ENCODE measurements at regions not wholly inside any gene's neighbourhood (a gene's known extent, or its start where the extent isn't known, plus 50 kb on each side); places are given as distances from the start of the nearest gene placed in this dataset.

- 86 to 89% methylated on average over 6 of the region's 6 CpGs for WGBS, 2 donors
- intact Hi-C loops (cut with DNase I), result no loop called here
Measured at GRCh38 chr14:98184457-98184856, 1087.5 kb downstream of the BCL11B start.

GRCh38 chr14:98185036-98185435 lies 1087.0 kb downstream of the BCL11B start:
- 41 to 59% methylated on average over 8 of the region's 8 CpGs for WGBS, 2 donors
- H3K27me3 ChIP-seq, result peaks cover 3% of the 10 kb centered on the region
- no peaks in the 10 kb centered on the region for H3K4me1 ChIP-seq
- H3K4me3 ChIP-seq (replicated peaks in 1 of 3), result no peak overlapping the region
- intact Hi-C loops (cut with DNase I), result no loop called here
- DNase-seq, result no peak
- H3K27ac ChIP-seq, result no peak overlapping the region
- TF ChIP-seq POLR2A (IDR thresholded peaks at IDR 0.05), result no peak
- TF ChIP-seq CTCF (IDR thresholded peaks at IDR 0.05), result no peak
- no peaks in the 10 kb centered on the region for H3K9me3 ChIP-seq
- H3K36me3 ChIP-seq, result no peaks in the 10 kb centered on the region

More at GRCh38 chr14:98184457-98184856, 1087.5 kb downstream of the BCL11B start:
- Histone ChIP-seq H3K27ac (no peak overlapping the region), H3K36me3 (no peaks in the 10 kb centered on the region), H3K9me3 (no peaks in the 10 kb centered on the region), H3K4me3 (replicated peaks in 1 of 3) (no peak overlapping the region), H3K27me3 (peaks cover 3% of the 10 kb centered on the region), H3K4me1 (no peaks in the 10 kb centered on the region)
- TF ChIP-seq CTCF (IDR thresholded peaks at IDR 0.05), result no peak
- no peak for TF ChIP-seq POLR2A (IDR thresholded peaks at IDR 0.05)
- no peak for DNase-seq

GRCh38 chr14:98186140-98186539 lies 1085.9 kb downstream of the BCL11B start:
- Histone ChIP-seq H3K36me3 (no peaks in the 10 kb centered on the region), H3K27ac (no peak overlapping the region), H3K4me3 (replicated peaks in 1 of 3) (no peak overlapping the region), H3K9me3 (no peaks in the 10 kb centered on the region), H3K27me3 (peaks cover 3% of the 10 kb centered on the region), H3K4me1 (no peaks in the 10 kb centered on the region)
- TF ChIP-seq CTCF (IDR thresholded peaks at IDR 0.05) (no peak), POLR2A (IDR thresholded peaks at IDR 0.05) (no peak)
- DNase-seq, result no peak
- intact Hi-C loops (cut with DNase I), result no loop called here
- 76 to 81% methylated on average over 3 of the region's 3 CpGs for WGBS, 2 donors

- intact Hi-C loops (cut with DNase I), result no loop called here
- no peaks in the 10 kb centered on the region for H3K36me3 ChIP-seq
- no peak overlapping the region for H3K27ac ChIP-seq
- DNase-seq, result no peak
- 75 to 87% methylated on average over 2 of the region's 2 CpGs for WGBS, 2 donors
- no peaks in the 10 kb centered on the region for H3K9me3 ChIP-seq
- H3K4me1 ChIP-seq, result no peaks in the 10 kb centered on the region
- TF ChIP-seq CTCF (IDR thresholded peaks at IDR 0.05), result no peak
- no peak for TF ChIP-seq POLR2A (IDR thresholded peaks at IDR 0.05)
- peaks cover 3% of the 10 kb centered on the region for H3K27me3 ChIP-seq
- H3K4me3 ChIP-seq (replicated peaks in 1 of 3), result no peak overlapping the region
Measured at GRCh38 chr14:98187281-98187680, 1084.7 kb downstream of the BCL11B start.

GRCh38 chr14:98189062-98189461 lies 1082.9 kb downstream of the BCL11B start:
- H3K4me1 ChIP-seq, result no peaks in the 10 kb centered on the region
- intact Hi-C loops (cut with DNase I), result no loop called here
- 79 to 88% methylated on average over 1 of the region's 1 CpG for WGBS, 2 donors
- H3K36me3 ChIP-seq, result no peaks in the 10 kb centered on the region
- H3K4me3 ChIP-seq (replicated peaks in 1 of 3), result no peak overlapping the region
- TF ChIP-seq POLR2A (IDR thresholded peaks at IDR 0.05) (no peak), CTCF (IDR thresholded peaks at IDR 0.05) (no peak)
- H3K27ac ChIP-seq, result no peak overlapping the region
- peak in 1 of 2 donors; percentile 3 for DNase-seq
- H3K9me3 ChIP-seq, result no peaks in the 10 kb centered on the region
- H3K27me3 ChIP-seq, result peaks cover 3% of the 10 kb centered on the region
